BLaER1 (cell line): ENCODE measurements at regions not wholly inside any gene's neighbourhood (a gene's known extent, or its start where the extent isn't known, plus 50 kb on each side); places are given as distances from the start of the nearest gene placed in this dataset.
A peak's percentile ranks its signal among the peaks of the same experiment; 100 is the strongest.

Experiments
- H3K27ac ChIP-seq: shearing (Covaris generic); formaldehyde crosslinking; 2 replicates; pipeline ENCODE4 v1.8.1; 2022
- H3K27me3 ChIP-seq: shearing (Covaris generic); formaldehyde crosslinking; 2 replicates; pipeline ENCODE4 v1.8.1; 2022
- H3K36me3 ChIP-seq: shearing (Covaris generic); formaldehyde crosslinking; 2 replicates; pipeline ENCODE4 v1.8.1; 2022
- H3K4me1 ChIP-seq: shearing (Covaris generic); formaldehyde crosslinking; 2 replicates; pipeline ENCODE4 v1.8.1; 2022
- H3K4me2 ChIP-seq: shearing (Covaris generic); formaldehyde crosslinking; 2 replicates; pipeline ENCODE4 v1.8.1; 2022
- H3K4me3 ChIP-seq: shearing (Covaris generic); formaldehyde crosslinking; 2 replicates; pipeline ENCODE4 v1.8.1; 2022
- H3K9ac ChIP-seq: shearing (Covaris generic); formaldehyde crosslinking; 2 replicates; pipeline ENCODE4 v1.8.1; 2022
- H3K9me3 ChIP-seq: shearing (Covaris generic); formaldehyde crosslinking; 2 replicates; pipeline ENCODE4 v1.8.1; 2022
- H4K20me1 ChIP-seq: shearing (Covaris generic); formaldehyde crosslinking; 2 replicates; pipeline ENCODE4 v1.8.1; 2022
- Cebpa-rat ChIP-seq: shearing (Covaris generic); IDR thresholded peaks from 2 replicates; pipeline ENCODE4 v1.8.1; 2022

- Histone ChIP-seq H3K4me1 (peaks cover 62% of the 10 kb centered on the region), H3K4me3 (no peak overlapping the region), H3K27me3 (0 out of 2 replicates have a peak, but pooled peaks cover 9% of the 10 kb centered on the region), H3K36me3 (no peaks in the 10 kb centered on the region), H3K9ac (no peak overlapping the region), H3K9me3 (no peaks in the 10 kb centered on the region), H4K20me1 (no peaks in the 10 kb centered on the region), H3K4me2 (peak overlapping the region; percentile 76), H3K27ac (no peak overlapping the region)
- TF ChIP-seq Cebpa-rat: no peak
Measured at GRCh38 chr1:30373471-30374399, 349.6 kb downstream of the MATN1 start.

- Histone ChIP-seq H3K4me3 (no peak overlapping the region), H4K20me1 (no peaks in the 10 kb centered on the region), H3K4me2 (peak overlapping the region; percentile 76), H3K4me1 (peaks cover 59% of the 10 kb centered on the region), H3K27ac (peak overlapping the region; percentile 23; the same call in 1 of the 2 replicates), H3K36me3 (no peaks in the 10 kb centered on the region), H3K27me3 (0 out of 2 replicates have a peak, but pooled peaks cover 9% of the 10 kb centered on the region), H3K9ac (no peak overlapping the region), H3K9me3 (no peaks in the 10 kb centered on the region)
- TF ChIP-seq Cebpa-rat: no peak
Measured at GRCh38 chr1:30372792-30373433, 350.5 kb downstream of the MATN1 start.

- Histone ChIP-seq H3K4me1 (peaks cover 51% of the 10 kb centered on the region), H3K9ac (0 out of 2 replicates have a peak overlapping the region, but pooled peaks have one; percentile 14)
- TF ChIP-seq Cebpa-rat: no peak
Measured at GRCh38 chr1:30371888-30372791, 351.2 kb downstream of the MATN1 start.

GRCh38 chr1:30371179-30371788, 352.1 kb downstream of the MATN1 start:
- Histone ChIP-seq H3K4me1 (peaks cover 42% of the 10 kb centered on the region), H3K4me2 (0 out of 2 replicates have a peak overlapping the region, but pooled peaks have one; percentile 76), H4K20me1 (no peaks in the 10 kb centered on the region), H3K9me3 (no peaks in the 10 kb centered on the region), H3K27me3 (no peaks in the 10 kb centered on the region), H3K9ac (no peak overlapping the region), H3K27ac (no peak overlapping the region), H3K36me3 (no peaks in the 10 kb centered on the region), H3K4me3 (no peak overlapping the region)
- TF ChIP-seq Cebpa-rat: no peak

More at GRCh38 chr1:30371888-30372791, 351.2 kb downstream of the MATN1 start:
- Histone ChIP-seq H3K27ac (peak overlapping the region; percentile 23), H3K9me3 (no peaks in the 10 kb centered on the region), H3K27me3 (0 out of 2 replicates have a peak, but pooled peaks cover 7% of the 10 kb centered on the region), H3K4me2 (peak overlapping the region; percentile 76), H4K20me1 (no peaks in the 10 kb centered on the region), H3K36me3 (no peaks in the 10 kb centered on the region), H3K4me3 (no peak overlapping the region)

GRCh38 chr1:30368651-30369240, 354.6 kb downstream of the MATN1 start:
- Histone ChIP-seq H4K20me1 (no peaks in the 10 kb centered on the region), H3K36me3 (no peaks in the 10 kb centered on the region), H3K27me3 (no peaks in the 10 kb centered on the region)

GRCh38 chr1:30366911-30367310, 356.5 kb downstream of the MATN1 start:
- Histone ChIP-seq H3K27ac (no peak overlapping the region), H3K36me3 (no peaks in the 10 kb centered on the region), H3K4me3 (no peak overlapping the region), H4K20me1 (no peaks in the 10 kb centered on the region), H3K4me1 (peaks cover 30% of the 10 kb centered on the region), H3K9ac (no peak overlapping the region), H3K9me3 (no peaks in the 10 kb centered on the region), H3K4me2 (no peak overlapping the region), H3K27me3 (no peaks in the 10 kb centered on the region)
- TF ChIP-seq Cebpa-rat: no peak

More at GRCh38 chr1:30368651-30369240, 354.6 kb downstream of the MATN1 start:
- peak overlapping the region; percentile 10 for H3K4me2 ChIP-seq
- H3K4me1 ChIP-seq: peaks cover 38% of the 10 kb centered on the region
- H3K9ac ChIP-seq: no peak overlapping the region
- no peak for TF ChIP-seq Cebpa-rat
- H3K27ac ChIP-seq: no peak overlapping the region
- no peak overlapping the region for H3K4me3 ChIP-seq
- no peaks in the 10 kb centered on the region for H3K9me3 ChIP-seq

- H3K27me3 ChIP-seq: no peaks in the 10 kb centered on the region
- H3K4me3 ChIP-seq: no peak overlapping the region
- TF ChIP-seq Cebpa-rat: no peak
- H3K9ac ChIP-seq: no peak overlapping the region
- H3K4me2 ChIP-seq: no peak overlapping the region
- no peak overlapping the region for H3K27ac ChIP-seq
- no peaks in the 10 kb centered on the region for H4K20me1 ChIP-seq
- no peaks in the 10 kb centered on the region for H3K36me3 ChIP-seq
- H3K4me1 ChIP-seq: peaks cover 26% of the 10 kb centered on the region
- no peaks in the 10 kb centered on the region for H3K9me3 ChIP-seq
Measured at GRCh38 chr1:30366199-30366598, 357.2 kb downstream of the MATN1 start.

GRCh38 chr1:30365596-30365995, 357.8 kb downstream of the MATN1 start:
- H3K4me1 ChIP-seq: peaks cover 26% of the 10 kb centered on the region
- H3K9ac ChIP-seq: no peak overlapping the region
- H3K27me3 ChIP-seq: no peaks in the 10 kb centered on the region
- H3K9me3 ChIP-seq: no peaks in the 10 kb centered on the region
- H3K4me3 ChIP-seq: no peak overlapping the region
- H3K36me3 ChIP-seq: no peaks in the 10 kb centered on the region
- TF ChIP-seq Cebpa-rat: no peak
- H4K20me1 ChIP-seq: no peaks in the 10 kb centered on the region
- no peak overlapping the region for H3K4me2 ChIP-seq
- H3K27ac ChIP-seq: no peak overlapping the region
